ENCODE measurements at regions not wholly inside any gene's neighbourhood (a gene's known extent, or its start where the extent isn't known, plus 50 kb on each side); places are given as distances from the start of the nearest gene placed in this dataset.

DNA sequence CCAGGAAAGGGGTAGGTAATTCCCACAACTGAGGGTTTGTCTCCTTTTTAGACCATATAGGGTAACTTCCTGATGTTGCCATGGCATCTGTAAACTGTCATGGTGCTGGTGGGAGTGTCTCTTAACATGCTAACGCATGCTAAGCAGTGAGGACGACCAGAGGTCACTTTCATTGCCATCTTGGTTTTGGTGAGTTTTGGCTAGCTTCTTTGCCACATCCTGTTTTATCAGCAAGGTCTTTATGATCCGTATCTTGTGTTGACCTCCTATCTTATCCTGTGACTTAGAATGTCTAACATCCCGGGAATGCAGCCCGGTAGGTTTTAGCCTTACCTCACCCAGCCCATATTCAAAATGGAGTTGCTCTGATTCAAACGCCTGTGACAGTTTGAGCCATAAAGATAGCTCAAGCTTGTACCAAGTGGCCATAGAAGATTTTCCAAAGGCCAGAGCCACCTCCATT lies 176.0 kb upstream of the NAMPT start:
- 84 to 93% methylated on average over 6 of the region's 6 CpGs for WGBS, 2 donors
- Histone ChIP-seq H3K9me3 (no peaks in the 10 kb centered on the region), H3K4me1 (peaks cover 0 to 5% (median 0%) of the 10 kb centered on the region in 4 donors), H3K27ac (no peak overlapping the region), H3K36me3 (no peaks in the 10 kb centered on the region), H3K4me3 (no peak overlapping the region), H3K27me3 (no peaks in the 10 kb centered on the region)
- DNase-seq: no peak
- TF ChIP-seq POLR2A (IDR thresholded peaks at IDR 0.05) (no peak), POLR2AphosphoS5 (IDR thresholded peaks at IDR 0.05) (no peak), EP300 (IDR thresholded peaks at IDR 0.05) (no peak)
- TF ChIP-seq, protein P1, sequence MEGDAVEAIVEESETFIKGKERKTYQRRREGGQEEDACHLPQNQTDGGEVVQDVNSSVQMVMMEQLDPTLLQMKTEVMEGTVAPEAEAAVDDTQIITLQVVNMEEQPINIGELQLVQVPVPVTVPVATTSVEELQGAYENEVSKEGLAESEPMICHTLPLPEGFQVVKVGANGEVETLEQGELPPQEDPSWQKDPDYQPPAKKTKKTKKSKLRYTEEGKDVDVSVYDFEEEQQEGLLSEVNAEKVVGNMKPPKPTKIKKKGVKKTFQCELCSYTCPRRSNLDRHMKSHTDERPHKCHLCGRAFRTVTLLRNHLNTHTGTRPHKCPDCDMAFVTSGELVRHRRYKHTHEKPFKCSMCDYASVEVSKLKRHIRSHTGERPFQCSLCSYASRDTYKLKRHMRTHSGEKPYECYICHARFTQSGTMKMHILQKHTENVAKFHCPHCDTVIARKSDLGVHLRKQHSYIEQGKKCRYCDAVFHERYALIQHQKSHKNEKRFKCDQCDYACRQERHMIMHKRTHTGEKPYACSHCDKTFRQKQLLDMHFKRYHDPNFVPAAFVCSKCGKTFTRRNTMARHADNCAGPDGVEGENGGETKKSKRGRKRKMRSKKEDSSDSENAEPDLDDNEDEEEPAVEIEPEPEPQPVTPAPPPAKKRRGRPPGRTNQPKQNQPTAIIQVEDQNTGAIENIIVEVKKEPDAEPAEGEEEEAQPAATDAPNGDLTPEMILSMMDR (IDR thresholded peaks at IDR 0.05): no peak
- intact Hi-C loops (cut with DNase I): loop anchor here (5.0 kb wide), 1 partner anchor 276 kb away; no protein-coding TSS in a partner anchor

DNA sequence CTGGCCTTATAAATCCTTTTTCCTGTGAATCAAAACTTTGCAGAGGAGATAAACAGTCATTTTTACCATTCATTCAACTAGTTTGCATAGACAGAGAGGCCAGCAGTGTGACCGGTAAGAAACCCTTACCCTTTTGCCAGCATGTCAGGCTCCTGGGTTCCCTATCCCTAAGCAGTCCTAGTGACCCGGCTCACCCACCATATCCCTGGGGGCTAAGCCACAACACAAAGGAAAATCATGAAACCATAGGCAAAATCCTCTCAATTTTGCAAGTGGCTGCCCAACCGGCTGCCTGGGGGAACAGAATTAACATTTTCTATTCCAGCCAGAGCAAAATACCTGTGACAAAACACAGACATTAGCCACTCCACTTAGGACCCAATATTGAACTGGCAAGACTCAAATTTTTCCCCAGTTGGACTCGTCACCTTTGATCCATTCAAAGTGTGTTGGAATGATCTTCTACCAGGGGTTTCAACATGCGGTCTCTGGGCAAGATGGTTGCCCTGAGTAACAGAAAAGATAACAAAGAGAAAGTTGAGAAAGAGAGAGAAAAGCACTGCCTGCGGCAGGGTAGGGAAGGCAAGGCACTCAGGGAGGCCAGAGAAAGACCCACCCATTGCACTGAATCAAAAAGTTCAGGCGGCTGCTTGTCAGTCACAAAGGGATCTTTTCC lies 174.8 kb upstream of the NAMPT start:
- 95% methylated on average over 7 of the region's 7 CpGs for WGBS, 2 donors
- intact Hi-C loops (cut with DNase I): loop anchor here (5.0 kb wide), 1 partner anchor 278 kb away; no protein-coding TSS in a partner anchor
- no peak overlapping the region for H3K4me3 ChIP-seq
- H3K4me1 ChIP-seq: peaks cover 0 to 5% (median 0%) of the 10 kb centered on the region in 4 donors
- TF ChIP-seq, protein P1 (IDR thresholded peaks at IDR 0.05): no peak
- TF ChIP-seq POLR2AphosphoS5 (IDR thresholded peaks at IDR 0.05) (no peak), POLR2A (IDR thresholded peaks at IDR 0.05) (no peak), EP300 (IDR thresholded peaks at IDR 0.05) (no peak)
- H3K9me3 ChIP-seq: no peaks in the 10 kb centered on the region
- H3K36me3 ChIP-seq: no peaks in the 10 kb centered on the region
- no peaks in the 10 kb centered on the region for H3K27me3 ChIP-seq
- no peak overlapping the region for H3K27ac ChIP-seq
- no peak for DNase-seq

DNA sequence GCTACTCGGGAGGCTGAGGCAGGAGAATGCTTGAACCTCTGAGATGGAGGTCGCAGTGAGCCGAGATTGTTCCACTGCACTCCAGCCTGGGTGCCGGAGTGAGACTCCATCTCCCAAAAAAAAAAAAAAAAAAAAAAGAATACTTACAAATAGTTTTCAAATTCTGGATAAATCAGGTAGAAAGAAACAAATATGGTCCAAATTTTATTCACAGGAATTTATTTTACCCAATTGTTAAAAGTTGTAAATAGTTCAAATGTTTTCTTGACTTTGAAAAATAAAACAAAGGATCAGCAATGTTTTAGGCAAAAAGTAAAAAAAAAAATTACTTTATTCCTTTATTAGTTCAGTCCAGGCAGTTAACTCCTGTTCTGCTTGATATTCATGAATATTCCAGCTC lies 172.9 kb upstream of the NAMPT start:
- TF ChIP-seq EP300 (IDR thresholded peaks at IDR 0.05) (no peak), POLR2AphosphoS5 (IDR thresholded peaks at IDR 0.05) (no peak)
- peaks cover 0 to 5% (median 0%) of the 10 kb centered on the region in 4 donors for H3K4me1 ChIP-seq
- 96 to 98% methylated on average over 4 of the region's 4 CpGs for WGBS, 2 donors
- no peaks in the 10 kb centered on the region for H3K9me3 ChIP-seq
- H3K27ac ChIP-seq: no peak overlapping the region
- intact Hi-C loops (cut with DNase I): no loop called here
- H3K4me3 ChIP-seq: no peak overlapping the region
- no peaks in the 10 kb centered on the region for H3K36me3 ChIP-seq
- DNase-seq: no peak
- H3K27me3 ChIP-seq: no peaks in the 10 kb centered on the region

DNA sequence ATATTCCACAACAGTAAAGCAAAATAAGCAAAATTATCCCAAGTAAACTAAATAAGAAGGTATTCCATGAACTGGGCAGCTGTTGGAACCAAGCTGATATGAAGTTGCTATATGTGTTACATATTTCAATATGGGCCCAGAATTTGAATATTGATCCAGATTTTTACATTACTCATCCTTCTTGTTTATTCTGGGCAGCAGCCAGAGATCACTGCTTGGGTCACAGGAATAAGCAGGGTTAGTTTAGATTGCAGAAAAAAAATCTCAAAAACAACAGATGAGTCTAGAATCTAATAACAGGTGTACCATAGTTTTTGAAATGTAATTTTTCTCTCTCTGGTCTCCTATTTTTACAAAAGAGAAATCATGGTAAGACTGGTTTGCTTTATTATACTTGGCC lies 171.5 kb upstream of the NAMPT start:
- Histone ChIP-seq H3K27ac (no peak overlapping the region), H3K4me1 (no peaks in the 10 kb centered on the region), H3K36me3 (no peaks in the 10 kb centered on the region), H3K4me3 (no peak overlapping the region), H3K27me3 (no peaks in the 10 kb centered on the region), H3K9me3 (peaks cover 0 to 3% (median 0%) of the 10 kb centered on the region in 4 donors)
- TF ChIP-seq, protein P1 (IDR thresholded peaks at IDR 0.05): no peak
- TF ChIP-seq POLR2A (IDR thresholded peaks at IDR 0.05) (no peak), POLR2AphosphoS5 (IDR thresholded peaks at IDR 0.05) (no peak), EP300 (IDR thresholded peaks at IDR 0.05) (no peak)
- no peak for DNase-seq
- intact Hi-C loops (cut with DNase I): no loop called here

DNA sequence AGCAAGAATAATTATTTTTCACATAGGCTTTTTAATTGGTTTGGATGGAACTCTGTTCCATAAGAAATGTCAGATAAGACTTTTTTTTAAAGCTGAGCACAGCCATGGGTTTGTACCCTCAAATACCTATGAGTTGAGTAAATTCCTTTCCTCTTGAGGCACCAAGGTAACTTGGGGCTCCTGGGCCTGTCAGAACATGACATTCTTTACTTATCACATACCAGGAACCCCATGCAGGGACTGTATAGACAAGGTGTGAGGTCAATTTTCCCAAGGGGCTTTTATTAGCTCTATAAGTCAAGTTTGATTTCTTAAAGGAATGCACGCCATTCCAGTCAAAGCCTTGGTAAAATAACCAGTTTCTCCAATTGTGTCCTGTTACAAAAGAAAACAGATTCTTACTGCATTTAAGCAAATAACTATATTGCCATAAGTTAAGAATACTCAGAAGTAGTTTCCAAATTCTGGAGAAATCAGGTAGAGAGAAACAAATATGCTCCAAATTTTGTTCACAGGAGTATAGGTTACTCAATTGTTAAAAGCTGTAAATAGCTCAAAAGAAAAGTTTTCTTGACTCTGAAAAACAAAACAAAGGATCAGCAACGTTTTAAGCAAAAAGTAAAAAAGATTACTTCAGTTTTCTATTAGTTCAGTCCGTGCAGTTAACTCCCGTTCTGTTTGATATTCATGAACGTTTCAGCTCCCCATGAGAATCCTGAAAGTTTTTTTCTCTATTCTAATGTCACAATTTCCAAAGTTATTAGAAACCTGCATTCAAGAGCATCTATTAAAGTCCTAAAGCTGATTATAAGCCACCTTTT lies 167.5 kb upstream of the NAMPT start:
- Histone ChIP-seq H3K27ac (no peak overlapping the region), H3K27me3 (no peaks in the 10 kb centered on the region), H3K36me3 (no peaks in the 10 kb centered on the region), H3K9me3 (peaks cover 0 to 3% (median 0%) of the 10 kb centered on the region in 4 donors), H3K4me1 (no peaks in the 10 kb centered on the region), H3K4me3 (no peak overlapping the region)
- WGBS, 2 donors: 84 to 85% methylated on average over 5 of the region's 5 CpGs
- TF ChIP-seq, protein P1 (IDR thresholded peaks at IDR 0.05): no peak
- TF ChIP-seq POLR2A (IDR thresholded peaks at IDR 0.05) (no peak), EP300 (IDR thresholded peaks at IDR 0.05) (no peak), POLR2AphosphoS5 (IDR thresholded peaks at IDR 0.05) (no peak)
- intact Hi-C loops (cut with DNase I): no loop called here
- DNase-seq: no peak

All from sigmoid colon (tissue), 6 donors.